ENCODE measurements at regions not wholly inside any gene's neighbourhood (a gene's known extent, or its start where the extent isn't known, plus 50 kb on each side); places are given as distances from the start of the nearest gene placed in this dataset.

- TF ChIP-seq CTCF (conservative IDR thresholded peaks at IDR 0.05), result no peak
- no peak for DNase-seq
- Mint-ChIP-seq H3K9me3 (no peaks in the 10 kb centered on the region), H3K36me3 (ENCODE audit: low read depth) (no peaks in the 10 kb centered on the region), H3K27me3 (ENCODE audit: insufficient read depth) (no peaks in the 10 kb centered on the region), H3K4me1 (peaks cover 1% of the 10 kb centered on the region), H3K27ac (no peak overlapping the region), H3K4me3 (no peak overlapping the region)
- Histone ChIP-seq H3K27ac (ENCODE audit: low read depth, low read length) (no peak overlapping the region), H3K36me3 (ENCODE audit: control insufficient read depth, insufficient read depth, low read length) (no peaks in the 10 kb centered on the region), H3K4me3 (ENCODE audit: low read length) (no peak overlapping the region), H3K4me1 (ENCODE audit: control insufficient read depth, insufficient read depth, low read length) (no peaks in the 10 kb centered on the region), H3K9ac (ENCODE audit: extremely low read depth, low read length, poor library complexity, severe bottlenecking) (no peak overlapping the region), H3K9me3 (ENCODE audit: control insufficient read depth, low read length) (no peaks in the 10 kb centered on the region), H3K27me3 (ENCODE audit: control insufficient read depth, insufficient read depth, low read length, poor library complexity, severe bottlenecking) (no peaks in the 10 kb centered on the region)
- 69 to 93% methylated on average over 3 to 5 of the region's 6 CpGs for WGBS, 2 experiments (ENCODE audit: insufficient coverage in 1 of 2, insufficient read length in 1 of 2)
These were observed 222.5 kb upstream of the CNTN1 start for GRCh38 chr12:40469736-40470135.

- TF ChIP-seq CTCF (conservative IDR thresholded peaks at IDR 0.05), result no peak
- Mint-ChIP-seq H3K27ac (no peak overlapping the region), H3K4me1 (peaks cover 1% of the 10 kb centered on the region), H3K36me3 (ENCODE audit: low read depth) (no peaks in the 10 kb centered on the region), H3K9me3 (peaks cover 2% of the 10 kb centered on the region), H3K4me3 (no peak overlapping the region), H3K27me3 (ENCODE audit: insufficient read depth) (no peaks in the 10 kb centered on the region)
- WGBS, 2 experiments (ENCODE audit: insufficient coverage in 1 of 2, insufficient read length in 1 of 2), result 93% methylated on average over 5 of the region's 5 CpGs; no CpG with 5 or more reads in 1 of the 2 experiments
- Histone ChIP-seq H3K9ac (ENCODE audit: extremely low read depth, low read length, poor library complexity, severe bottlenecking) (no peak overlapping the region), H3K27me3 (ENCODE audit: control insufficient read depth, insufficient read depth, low read length, poor library complexity, severe bottlenecking) (no peaks in the 10 kb centered on the region), H3K4me3 (ENCODE audit: low read length) (no peak overlapping the region), H3K9me3 (ENCODE audit: control insufficient read depth, low read length) (no peaks in the 10 kb centered on the region), H3K27ac (ENCODE audit: low read depth, low read length) (no peak overlapping the region), H3K4me1 (ENCODE audit: control insufficient read depth, insufficient read depth, low read length) (no peaks in the 10 kb centered on the region), H3K36me3 (ENCODE audit: control insufficient read depth, insufficient read depth, low read length) (no peaks in the 10 kb centered on the region)
- peak; percentile 53 for DNase-seq
These were observed 218.3 kb upstream of the CNTN1 start for GRCh38 chr12:40473962-40474361.

- Histone ChIP-seq H3K36me3 (ENCODE audit: control insufficient read depth, insufficient read depth, low read length) (no peaks in the 10 kb centered on the region), H3K4me1 (ENCODE audit: control insufficient read depth, insufficient read depth, low read length) (no peaks in the 10 kb centered on the region), H3K9ac (ENCODE audit: extremely low read depth, low read length, poor library complexity, severe bottlenecking) (no peak overlapping the region), H3K9me3 (ENCODE audit: control insufficient read depth, low read length) (no peaks in the 10 kb centered on the region), H3K4me3 (ENCODE audit: low read length) (no peak overlapping the region), H3K27me3 (ENCODE audit: control insufficient read depth, insufficient read depth, low read length, poor library complexity, severe bottlenecking) (no peaks in the 10 kb centered on the region), H3K27ac (ENCODE audit: low read depth, low read length) (no peak overlapping the region)
- Mint-ChIP-seq H3K27ac (no peak overlapping the region), H3K27me3 (ENCODE audit: insufficient read depth) (no peaks in the 10 kb centered on the region), H3K9me3 (peaks cover 9% of the 10 kb centered on the region), H3K36me3 (ENCODE audit: low read depth) (no peaks in the 10 kb centered on the region), H3K4me1 (peaks cover 1% of the 10 kb centered on the region), H3K4me3 (no peak overlapping the region)
- no peak for TF ChIP-seq CTCF (conservative IDR thresholded peaks at IDR 0.05)
- WGBS, 2 experiments (ENCODE audit: insufficient coverage in 1 of 2, insufficient read length in 1 of 2), result 78 to 94% methylated on average over 1 of the region's 1 CpG
- no peak for DNase-seq
These were observed 217.6 kb upstream of the CNTN1 start for GRCh38 chr12:40474630-40475029.
